ENCODE measurements at regions not wholly inside any gene's neighbourhood (a gene's known extent, or its start where the extent isn't known, plus 50 kb on each side); places are given as distances from the start of the nearest gene placed in this dataset.

GRCh38 chr6:76165471-76166221 lies 93.2 kb upstream of the IMPG1 start:
- TF ChIP-seq, protein P1, sequence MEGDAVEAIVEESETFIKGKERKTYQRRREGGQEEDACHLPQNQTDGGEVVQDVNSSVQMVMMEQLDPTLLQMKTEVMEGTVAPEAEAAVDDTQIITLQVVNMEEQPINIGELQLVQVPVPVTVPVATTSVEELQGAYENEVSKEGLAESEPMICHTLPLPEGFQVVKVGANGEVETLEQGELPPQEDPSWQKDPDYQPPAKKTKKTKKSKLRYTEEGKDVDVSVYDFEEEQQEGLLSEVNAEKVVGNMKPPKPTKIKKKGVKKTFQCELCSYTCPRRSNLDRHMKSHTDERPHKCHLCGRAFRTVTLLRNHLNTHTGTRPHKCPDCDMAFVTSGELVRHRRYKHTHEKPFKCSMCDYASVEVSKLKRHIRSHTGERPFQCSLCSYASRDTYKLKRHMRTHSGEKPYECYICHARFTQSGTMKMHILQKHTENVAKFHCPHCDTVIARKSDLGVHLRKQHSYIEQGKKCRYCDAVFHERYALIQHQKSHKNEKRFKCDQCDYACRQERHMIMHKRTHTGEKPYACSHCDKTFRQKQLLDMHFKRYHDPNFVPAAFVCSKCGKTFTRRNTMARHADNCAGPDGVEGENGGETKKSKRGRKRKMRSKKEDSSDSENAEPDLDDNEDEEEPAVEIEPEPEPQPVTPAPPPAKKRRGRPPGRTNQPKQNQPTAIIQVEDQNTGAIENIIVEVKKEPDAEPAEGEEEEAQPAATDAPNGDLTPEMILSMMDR (IDR thresholded peaks at IDR 0.05), result no peak
- no peak for TF ChIP-seq ZFX (IDR thresholded peaks at IDR 0.05; ENCODE audit: borderline replicate concordance)

Data from 22Rv1 (cell line).